ENCODE measurements at regions not wholly inside any gene's neighbourhood (a gene's known extent, or its start where the extent isn't known, plus 50 kb on each side); places are given as distances from the start of the nearest gene placed in this dataset.

DNA sequence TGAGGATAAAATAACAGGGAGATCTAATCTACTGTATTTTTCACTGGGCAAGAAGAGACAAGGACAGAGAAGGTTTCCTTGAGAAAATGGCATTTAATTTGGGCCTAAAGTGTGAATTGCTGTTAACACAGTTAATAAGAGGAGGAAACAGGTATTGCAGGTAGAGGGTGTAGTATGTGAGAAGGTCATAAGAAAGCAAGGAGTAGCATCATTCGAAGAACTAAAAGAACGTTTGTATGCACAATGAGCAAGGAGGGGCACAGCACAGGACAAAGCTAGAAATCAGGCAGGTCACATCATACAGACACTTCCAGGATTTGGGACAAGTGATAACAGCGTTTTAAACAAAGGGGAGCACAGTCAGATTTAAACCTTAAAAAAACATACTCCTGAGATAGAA, 85.1 kb upstream of the PLEKHA5 start:
- peaks cover 9% of the 10 kb centered on the region for H3K9me3 Mint-ChIP-seq (ENCODE audit: low read depth)
- DNase-seq (ENCODE audit: low spot score, unreplicated experiment): no peak
- no peak overlapping the region for H3K4me3 Mint-ChIP-seq (ENCODE audit: low read depth)
- TF ChIP-seq, protein P1, sequence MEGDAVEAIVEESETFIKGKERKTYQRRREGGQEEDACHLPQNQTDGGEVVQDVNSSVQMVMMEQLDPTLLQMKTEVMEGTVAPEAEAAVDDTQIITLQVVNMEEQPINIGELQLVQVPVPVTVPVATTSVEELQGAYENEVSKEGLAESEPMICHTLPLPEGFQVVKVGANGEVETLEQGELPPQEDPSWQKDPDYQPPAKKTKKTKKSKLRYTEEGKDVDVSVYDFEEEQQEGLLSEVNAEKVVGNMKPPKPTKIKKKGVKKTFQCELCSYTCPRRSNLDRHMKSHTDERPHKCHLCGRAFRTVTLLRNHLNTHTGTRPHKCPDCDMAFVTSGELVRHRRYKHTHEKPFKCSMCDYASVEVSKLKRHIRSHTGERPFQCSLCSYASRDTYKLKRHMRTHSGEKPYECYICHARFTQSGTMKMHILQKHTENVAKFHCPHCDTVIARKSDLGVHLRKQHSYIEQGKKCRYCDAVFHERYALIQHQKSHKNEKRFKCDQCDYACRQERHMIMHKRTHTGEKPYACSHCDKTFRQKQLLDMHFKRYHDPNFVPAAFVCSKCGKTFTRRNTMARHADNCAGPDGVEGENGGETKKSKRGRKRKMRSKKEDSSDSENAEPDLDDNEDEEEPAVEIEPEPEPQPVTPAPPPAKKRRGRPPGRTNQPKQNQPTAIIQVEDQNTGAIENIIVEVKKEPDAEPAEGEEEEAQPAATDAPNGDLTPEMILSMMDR (IDR thresholded peaks at IDR 0.05; ENCODE audit: unreplicated experiment): peak; percentile 24
- H3K36me3 Mint-ChIP-seq (ENCODE audit: insufficient read depth): peaks cover 1% of the 10 kb centered on the region
- H3K4me1 Mint-ChIP-seq (ENCODE audit: low read depth): peaks cover 28% of the 10 kb centered on the region
- H3K27me3 Mint-ChIP-seq: no peaks in the 10 kb centered on the region
- H3K27ac Mint-ChIP-seq: peak overlapping the region; percentile 3

DNA sequence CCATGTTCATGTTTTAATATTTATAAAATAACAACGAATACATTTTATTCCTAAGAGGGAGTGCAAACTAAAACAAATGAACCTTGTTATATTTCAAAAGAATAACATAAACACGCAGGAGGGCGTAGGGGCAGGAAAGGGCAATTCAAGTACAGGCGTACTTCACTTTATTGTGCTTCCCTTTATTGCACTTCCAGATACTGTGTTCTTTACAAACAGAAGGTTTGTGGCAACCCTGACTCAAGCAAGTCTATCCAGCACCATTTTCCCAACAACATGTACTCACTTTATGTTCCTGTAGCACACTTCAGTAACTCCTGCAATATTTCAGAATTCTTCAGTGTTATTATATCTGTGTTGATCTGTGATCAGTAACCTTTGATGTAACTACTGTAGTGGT, 84.6 kb upstream of the PLEKHA5 start:
- H3K27me3 Mint-ChIP-seq: no peaks in the 10 kb centered on the region
- peaks cover 9% of the 10 kb centered on the region for H3K9me3 Mint-ChIP-seq (ENCODE audit: low read depth)
- H3K4me3 Mint-ChIP-seq (ENCODE audit: low read depth): no peak overlapping the region
- TF ChIP-seq, protein P1 (IDR thresholded peaks at IDR 0.05; ENCODE audit: unreplicated experiment): no peak
- peaks cover 23% of the 10 kb centered on the region for H3K4me1 Mint-ChIP-seq (ENCODE audit: low read depth)
- peak overlapping the region; percentile 85 for H3K27ac Mint-ChIP-seq
- peaks cover 1% of the 10 kb centered on the region for H3K36me3 Mint-ChIP-seq (ENCODE audit: insufficient read depth)
- DNase-seq (ENCODE audit: low spot score, unreplicated experiment): no peak

DNA sequence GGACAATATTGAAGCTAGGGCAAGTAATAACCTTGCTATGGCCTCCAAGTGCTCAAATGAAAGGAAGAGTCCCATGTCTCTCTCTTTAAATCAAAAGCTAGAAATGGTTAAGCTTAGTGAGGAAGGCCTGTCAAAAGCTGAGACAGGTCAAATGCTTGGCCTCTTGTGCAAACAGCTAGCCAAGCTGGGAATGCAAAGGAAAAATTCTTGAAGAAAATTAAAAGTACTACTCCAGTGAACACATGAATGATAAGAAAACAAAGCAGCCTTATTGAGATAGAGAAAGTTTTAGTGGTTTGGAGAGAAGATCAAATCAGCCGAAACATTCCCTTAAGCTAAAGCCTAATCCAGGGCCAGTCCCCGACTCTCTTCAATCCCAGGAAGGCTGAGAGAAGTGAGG, 84.1 kb upstream of the PLEKHA5 start:
- Mint-ChIP-seq H3K27ac (peak overlapping the region; percentile 85), H3K4me3 (ENCODE audit: low read depth) (no peak overlapping the region)

DNA sequence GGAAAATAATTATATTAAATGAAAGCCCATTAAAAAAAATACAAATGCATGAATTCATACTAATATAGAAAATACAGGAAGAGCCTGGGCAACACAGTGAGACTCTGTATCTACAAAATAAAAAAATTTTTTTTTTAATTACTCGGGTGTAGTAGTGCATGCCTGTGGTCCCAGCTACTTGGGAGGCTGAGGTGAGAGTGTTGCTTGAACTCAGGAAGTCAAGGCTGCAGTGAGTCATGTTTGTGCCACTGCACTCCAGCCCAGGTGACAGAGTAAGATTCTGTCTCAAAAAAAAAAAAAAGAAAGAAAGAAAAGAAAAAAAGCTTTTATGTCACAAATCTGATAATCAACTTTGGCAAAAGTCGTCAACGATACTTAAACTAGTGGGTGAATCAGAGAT, 80.6 kb upstream of the PLEKHA5 start:
- DNase-seq (ENCODE audit: low spot score, unreplicated experiment): no peak
- Mint-ChIP-seq H3K4me3 (ENCODE audit: low read depth) (no peak overlapping the region), H3K4me1 (ENCODE audit: low read depth) (peaks cover 16% of the 10 kb centered on the region), H3K9me3 (ENCODE audit: low read depth) (peaks cover 9% of the 10 kb centered on the region), H3K36me3 (ENCODE audit: insufficient read depth) (peaks cover 1% of the 10 kb centered on the region), H3K27ac (no peak overlapping the region), H3K27me3 (no peaks in the 10 kb centered on the region)
- TF ChIP-seq, protein P1 (IDR thresholded peaks at IDR 0.05; ENCODE audit: unreplicated experiment): no peak

More for the DNA sequence above, 84.1 kb upstream of the PLEKHA5 start:
- TF ChIP-seq, protein P1 (IDR thresholded peaks at IDR 0.05; ENCODE audit: unreplicated experiment): no peak
- peaks cover 1% of the 10 kb centered on the region for H3K36me3 Mint-ChIP-seq (ENCODE audit: insufficient read depth)
- no peak for DNase-seq (ENCODE audit: low spot score, unreplicated experiment)
- H3K27me3 Mint-ChIP-seq: no peaks in the 10 kb centered on the region
- peaks cover 9% of the 10 kb centered on the region for H3K9me3 Mint-ChIP-seq (ENCODE audit: low read depth)
- H3K4me1 Mint-ChIP-seq (ENCODE audit: low read depth): peaks cover 19% of the 10 kb centered on the region

DNA sequence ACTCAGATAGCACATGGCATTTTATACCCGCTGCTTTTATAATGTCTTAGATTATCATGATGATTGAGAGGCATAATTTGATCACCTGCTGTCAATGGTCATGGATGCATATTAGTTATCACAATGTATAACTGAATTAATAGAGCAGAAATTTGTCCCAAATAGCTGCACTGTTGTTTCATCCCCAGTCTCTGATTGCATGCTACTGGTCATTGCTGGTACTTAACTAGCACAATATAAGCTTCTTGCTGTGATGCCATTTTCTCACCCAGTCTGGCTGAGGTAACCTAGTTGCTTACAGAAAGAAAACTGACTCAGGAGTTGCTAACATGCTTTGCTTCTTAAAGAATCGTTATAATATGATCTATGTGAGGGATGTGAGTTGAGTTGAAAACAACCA, 76.8 kb upstream of the PLEKHA5 start:
- H3K9me3 Mint-ChIP-seq (ENCODE audit: low read depth): no peaks in the 10 kb centered on the region
- peaks cover 2% of the 10 kb centered on the region for H3K4me1 Mint-ChIP-seq (ENCODE audit: low read depth)
- no peak overlapping the region for H3K4me3 Mint-ChIP-seq (ENCODE audit: low read depth)
- no peaks in the 10 kb centered on the region for H3K27me3 Mint-ChIP-seq
- TF ChIP-seq, protein P1 (IDR thresholded peaks at IDR 0.05; ENCODE audit: unreplicated experiment): no peak
- H3K36me3 Mint-ChIP-seq (ENCODE audit: insufficient read depth): no peaks in the 10 kb centered on the region
- no peak for DNase-seq (ENCODE audit: low spot score, unreplicated experiment)
- no peak overlapping the region for H3K27ac Mint-ChIP-seq
